Stimulated activated naive CD4-positive, alpha-beta T cell (primary cell): ENCODE measurements at regions not wholly inside any gene's neighbourhood (a gene's known extent, or its start where the extent isn't known, plus 50 kb on each side); places are given as distances from the start of the nearest gene placed in this dataset.

Source experiments
- DNase-seq, 6 experiments: peaks; one replicate each; lab custom pipeline; 2025; lab: John Stamatoyannopoulos, UW

GRCh38 chr4:96786306-96786705 is 946.4 kb downstream of the PDHA2 start:
- no peak for DNase-seq

- no peak for DNase-seq
Measured at GRCh38 chr4:96787766-96788165, 947.9 kb downstream of the PDHA2 start.

DNA sequence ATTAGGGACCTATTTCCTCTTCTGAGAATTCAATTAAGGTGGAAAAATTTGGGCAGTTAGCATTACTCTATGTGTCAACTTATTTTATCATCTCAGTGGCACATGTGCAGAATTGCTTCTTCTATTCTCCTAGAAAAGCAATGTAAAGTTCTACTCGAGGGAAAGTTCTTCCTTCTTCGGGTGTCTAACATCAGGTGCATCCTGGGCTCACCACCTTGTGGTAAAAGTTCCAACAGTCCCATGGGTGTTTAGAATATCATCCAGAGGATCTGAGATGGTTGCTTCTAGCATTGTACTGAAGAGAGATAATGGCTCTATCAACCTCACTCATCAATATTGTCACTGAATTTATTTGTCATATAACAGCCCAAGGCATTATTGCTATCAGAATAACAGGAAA is 969.7 kb downstream of the PDHA2 start:
- no peak for DNase-seq

DNA sequence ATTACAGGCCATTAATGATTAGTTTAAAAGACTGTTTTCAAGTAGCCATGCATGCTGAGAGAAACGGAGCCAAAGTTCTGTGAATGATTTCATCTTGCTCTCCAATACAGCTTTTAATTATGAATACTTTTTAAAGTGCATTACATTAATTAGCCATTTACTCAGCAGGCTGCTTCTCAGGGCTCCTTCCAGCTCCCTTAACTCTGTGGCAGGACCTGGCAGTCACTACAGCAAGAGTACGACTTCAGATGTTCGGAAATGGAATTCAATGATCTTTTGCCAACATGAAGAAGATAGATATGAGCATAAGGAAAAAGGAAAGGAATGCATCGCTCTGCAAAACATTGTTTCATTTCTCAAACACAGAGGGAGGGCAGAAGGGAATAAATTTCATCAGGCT is 987.2 kb downstream of the PDHA2 start:
- no peak for DNase-seq

DNA sequence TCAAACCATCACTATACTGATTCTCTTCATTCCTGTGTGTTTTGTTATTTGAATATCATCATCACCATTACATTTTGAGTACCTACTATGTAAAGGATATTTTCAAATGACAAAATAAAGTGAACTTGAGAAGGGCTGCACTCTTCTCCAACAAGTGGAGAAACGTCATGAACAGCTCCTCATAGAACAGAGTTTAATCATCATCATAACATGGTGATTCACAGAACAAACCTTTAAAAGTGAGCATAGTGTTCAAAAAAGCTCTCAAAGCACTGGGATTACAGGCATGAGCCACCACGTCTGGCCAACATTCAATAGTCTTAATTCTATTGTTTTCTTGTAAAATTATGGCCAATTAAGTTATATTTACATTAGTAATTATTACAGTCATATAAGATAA is 993.9 kb downstream of the PDHA2 start:
- DNase-seq = no peak

GRCh38 chr4:96835991-96836390 is 996.1 kb downstream of the PDHA2 start:
- DNase-seq = no peak

DNA sequence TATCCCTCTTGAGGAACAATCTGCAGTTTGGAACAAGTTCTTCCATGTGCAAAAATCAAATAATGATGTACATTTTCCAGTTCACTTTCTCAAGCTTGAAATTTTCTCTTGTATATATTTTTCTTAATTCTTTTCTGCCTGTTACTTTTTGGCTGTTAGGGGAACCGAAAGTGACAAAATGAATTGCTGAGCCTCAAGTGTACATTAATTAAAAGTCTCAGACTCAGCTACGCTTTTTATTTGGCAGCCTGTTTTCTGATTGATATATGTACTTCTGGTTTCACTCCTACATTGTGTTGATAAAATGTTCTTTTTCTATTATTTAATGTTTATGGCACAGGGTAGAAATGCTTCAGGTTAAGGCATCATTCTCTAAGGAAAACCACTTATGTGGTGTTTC is 999.5 kb downstream of the PDHA2 start:
- DNase-seq = no peak

DNA sequence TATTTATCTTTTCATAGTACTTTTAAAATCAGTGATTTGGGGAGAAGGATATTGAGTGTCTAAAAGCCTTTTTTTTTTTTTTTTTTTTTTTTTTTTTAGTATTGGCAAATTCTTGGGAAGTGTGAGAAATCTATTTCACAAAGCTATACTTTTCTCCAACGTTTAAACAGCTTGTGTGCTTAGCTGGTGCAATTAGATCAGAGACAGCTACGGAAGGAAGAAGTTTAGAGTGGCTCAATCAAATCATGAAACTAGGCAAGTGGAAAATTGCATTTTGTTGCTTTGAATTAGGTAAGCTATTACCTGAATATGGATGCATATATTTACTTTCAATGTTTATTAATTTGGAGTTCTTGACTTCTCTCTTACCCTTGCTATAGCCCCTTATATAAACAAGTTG is 1001.9 kb downstream of the PDHA2 start:
- DNase-seq = no peak

DNA sequence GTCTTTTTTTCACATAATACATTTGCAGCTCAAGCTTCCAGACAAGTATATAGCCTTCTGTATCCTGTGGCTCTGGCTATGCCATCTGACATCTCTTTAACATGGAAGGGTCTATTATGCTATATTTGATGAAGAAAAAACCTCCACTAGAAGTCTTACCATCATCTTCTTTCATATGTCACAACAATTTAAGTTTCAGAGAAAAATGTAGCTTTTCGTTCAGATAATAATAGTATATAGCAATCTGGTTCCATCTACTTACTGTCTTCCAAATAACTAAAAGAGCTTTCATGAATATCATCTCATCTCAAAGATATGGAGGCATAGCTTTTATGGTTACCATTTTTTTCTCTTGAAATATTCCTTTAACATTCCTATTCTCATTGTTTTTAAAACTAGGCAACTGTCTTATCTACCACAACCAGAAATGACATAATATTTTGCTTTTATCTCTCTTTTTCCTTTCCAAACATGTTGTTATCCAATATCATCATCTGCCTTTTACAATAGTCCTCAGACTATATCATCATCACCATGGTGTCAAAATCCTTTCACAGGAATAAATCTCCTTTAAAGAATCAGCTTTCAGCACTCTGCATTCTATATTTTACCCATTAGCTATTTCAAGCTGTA is 1005.1 kb downstream of the PDHA2 start:
- DNase-seq = no peak

- DNase-seq = no peak
Measured at GRCh38 chr4:96845819-96846218, 1005.9 kb downstream of the PDHA2 start.

DNA sequence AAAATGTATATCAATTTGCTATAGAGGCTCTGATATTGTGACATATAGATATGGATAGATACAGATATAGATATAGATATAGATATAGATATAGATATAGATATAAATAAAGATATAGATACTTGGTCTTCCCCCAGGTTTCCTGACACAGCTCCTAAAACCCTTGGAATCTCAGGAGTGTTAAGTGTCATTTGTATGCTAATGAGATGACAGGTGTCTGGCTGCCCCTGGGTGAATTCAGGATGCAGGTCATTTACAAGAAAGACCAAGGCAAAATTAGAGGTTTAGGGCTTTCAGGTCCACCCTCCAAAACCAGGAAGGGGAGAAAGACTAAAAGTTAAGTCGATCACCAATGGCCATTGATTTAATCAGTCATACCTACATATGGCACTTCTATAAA is 1034.8 kb downstream of the PDHA2 start:
- no peak for DNase-seq

DNA sequence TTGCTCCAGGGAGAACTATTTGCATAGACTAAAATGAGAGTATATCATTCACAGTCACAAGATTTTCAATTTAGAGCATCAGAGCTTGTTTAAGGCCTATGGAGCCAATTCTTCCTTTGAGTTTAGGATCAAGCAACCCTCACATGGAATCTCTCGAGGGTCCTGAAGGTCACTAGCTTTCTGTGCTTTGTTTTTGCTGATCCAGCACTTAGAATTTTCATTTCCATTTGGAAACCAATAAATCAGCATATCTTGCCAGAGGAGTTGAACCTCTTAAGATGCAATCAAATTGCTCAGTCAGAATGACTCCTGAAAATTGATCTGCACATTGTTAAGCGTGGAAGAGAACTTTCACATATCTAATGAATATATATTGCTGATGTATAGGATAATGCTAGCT is 1039.6 kb downstream of the PDHA2 start:
- DNase-seq = no peak

DNA sequence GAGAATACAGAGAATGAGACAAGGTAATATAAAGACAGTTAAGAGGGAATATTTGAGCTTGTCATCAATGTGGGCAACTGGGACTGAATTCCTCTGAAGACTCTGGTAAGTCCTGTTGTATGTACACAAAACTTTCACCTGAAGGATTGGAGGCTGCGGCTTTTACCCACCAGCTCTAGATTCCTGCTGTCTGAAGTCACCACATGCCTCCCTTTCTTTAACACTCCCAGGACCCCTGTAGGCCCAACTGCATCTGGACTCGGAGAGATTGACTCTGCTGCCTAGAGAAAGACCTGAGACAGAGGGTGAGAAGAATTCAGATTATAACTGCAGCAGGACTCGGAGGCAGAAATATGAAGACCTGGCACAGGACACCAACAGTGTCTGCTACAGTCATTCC is 1048.0 kb downstream of the PDHA2 start:
- no peak for DNase-seq

- DNase-seq = no peak
Measured at GRCh38 chr4:96894621-96895020, 1054.7 kb downstream of the PDHA2 start.

GRCh38 chr4:96895826-96896225 is 1055.9 kb downstream of the PDHA2 start:
- no peak for DNase-seq

DNA sequence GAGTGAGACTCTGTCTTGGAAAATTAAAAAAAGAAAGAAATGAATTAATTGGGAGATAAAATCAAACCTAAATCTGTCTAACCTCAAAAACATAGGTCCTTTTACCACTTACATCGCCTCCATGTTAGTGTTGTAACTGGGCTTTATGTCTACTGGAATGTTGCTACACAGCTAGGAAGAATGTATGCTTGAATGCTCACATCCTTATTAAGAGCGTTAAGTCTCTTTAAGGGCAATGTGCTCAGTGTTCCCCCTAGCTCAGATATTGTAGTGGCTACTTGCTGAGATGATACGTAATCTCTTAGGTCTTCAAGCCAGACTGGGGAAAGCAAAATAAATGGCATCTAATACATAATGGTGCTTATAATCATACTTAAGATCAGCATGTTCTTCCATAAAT is 1072.8 kb downstream of the PDHA2 start:
- DNase-seq = no peak

DNA sequence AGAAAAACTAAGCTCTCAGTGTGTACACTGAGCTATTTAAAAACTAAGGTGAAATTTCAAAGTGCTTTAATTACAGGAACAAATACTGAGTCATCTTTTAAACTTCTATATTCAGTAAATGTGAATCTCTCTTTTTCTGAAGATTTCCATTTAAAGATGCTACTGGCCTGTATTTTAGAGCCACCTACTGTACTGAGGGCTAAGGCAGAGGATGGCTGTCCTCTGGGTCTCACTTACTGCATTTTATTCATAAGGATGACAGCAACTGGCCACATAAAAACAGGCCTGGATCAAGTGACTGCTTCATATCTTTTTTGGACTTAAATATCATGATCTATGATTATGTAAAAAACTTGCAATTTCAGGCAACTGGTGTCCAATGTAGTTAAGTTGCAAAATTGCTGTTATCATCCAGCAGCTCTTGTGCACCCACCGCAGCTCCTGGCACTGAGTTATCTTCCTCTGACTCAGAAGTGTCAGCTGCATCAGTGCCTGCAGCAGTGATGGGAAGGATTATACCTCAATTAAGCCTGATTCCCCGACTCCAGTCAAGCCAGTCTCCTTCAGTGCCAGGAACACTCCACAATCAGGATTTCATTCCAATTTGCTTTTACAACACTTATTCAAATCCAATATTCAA is 1073.7 kb downstream of the PDHA2 start:
- DNase-seq = no peak

DNA sequence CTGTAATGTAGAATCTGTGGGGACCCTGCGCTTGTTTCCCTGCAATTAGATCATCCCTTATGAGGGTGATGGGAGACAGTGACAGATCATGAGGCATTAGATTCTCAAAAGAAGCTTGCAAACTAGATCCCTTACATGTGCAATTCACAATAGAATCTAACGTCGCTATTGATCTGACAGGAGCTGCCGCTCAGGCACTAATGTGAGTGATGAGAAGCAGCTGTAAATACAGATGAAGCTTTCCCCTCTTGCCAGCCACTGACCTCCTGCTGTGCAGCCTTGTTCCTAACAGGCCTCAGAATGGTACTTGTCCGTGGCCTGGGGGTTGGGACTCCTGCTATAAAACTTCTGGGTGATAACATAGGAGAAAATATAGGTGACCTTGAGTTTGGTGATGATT is 1076.8 kb downstream of the PDHA2 start:
- DNase-seq = no peak

GRCh38 chr4:96936886-96937285 is 1097.0 kb downstream of the PDHA2 start:
- no peak for DNase-seq

GRCh38 chr4:96946552-96946951 is 1106.7 kb downstream of the PDHA2 start:
- no peak for DNase-seq

DNA sequence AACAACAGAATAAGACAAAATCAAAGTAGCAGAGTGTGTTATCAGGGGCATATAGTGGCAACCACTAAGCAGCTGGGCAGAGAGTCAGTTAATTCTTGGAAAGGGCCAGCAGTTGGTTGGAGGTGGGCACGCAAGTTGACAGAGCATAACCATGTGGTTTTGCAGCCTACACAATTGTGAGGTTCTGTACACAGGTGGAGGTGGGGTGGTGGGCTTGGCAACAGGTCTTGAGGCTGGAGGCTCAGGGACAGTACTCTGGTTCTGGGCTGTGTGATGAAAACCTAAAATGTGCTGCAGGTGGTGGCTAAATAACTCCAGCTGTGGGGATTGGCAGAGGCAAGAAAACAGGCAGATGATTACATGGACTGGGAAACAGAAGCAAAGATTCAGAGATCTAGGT is 1112.7 kb downstream of the PDHA2 start:
- no peak for DNase-seq

DNA sequence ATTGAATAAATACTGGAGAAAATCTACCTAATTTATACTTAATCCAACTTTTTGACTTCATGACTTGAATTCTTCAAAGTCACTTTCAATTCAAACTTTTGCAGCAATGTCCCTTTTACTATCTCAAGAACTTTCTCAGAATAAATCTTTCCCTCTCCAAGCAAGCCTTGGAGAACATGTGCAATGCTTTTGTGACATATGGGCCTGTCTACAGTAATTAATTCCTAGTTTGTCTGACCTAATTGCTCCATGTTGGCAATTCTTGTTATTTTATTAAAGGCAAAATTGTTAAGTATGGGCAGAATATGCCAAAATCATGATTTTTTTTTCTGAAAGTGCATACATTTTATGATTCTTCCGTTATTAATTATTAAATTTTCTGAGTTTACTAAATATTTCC is 1115.3 kb downstream of the PDHA2 start:
- DNase-seq = no peak

- DNase-seq = no peak
Measured at GRCh38 chr4:96955691-96956090, 1115.8 kb downstream of the PDHA2 start.

DNA sequence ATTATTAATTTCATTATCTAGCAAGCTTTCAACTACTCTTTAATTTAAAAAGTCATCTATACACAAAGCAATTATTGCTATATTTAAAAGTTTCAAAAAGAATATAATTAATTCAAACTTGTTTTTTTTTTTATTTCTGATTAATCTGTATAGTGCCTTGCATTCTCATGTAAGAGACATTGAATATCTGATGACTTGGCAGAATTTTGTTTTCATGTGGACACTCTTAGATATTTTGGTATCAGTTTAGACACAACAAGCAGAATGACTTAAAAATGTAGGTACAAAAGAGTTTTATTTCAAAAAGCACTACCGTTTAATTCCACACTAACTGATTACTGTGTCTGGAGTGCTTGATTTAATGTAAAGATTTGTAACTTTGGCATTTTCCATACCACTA is 1129.6 kb downstream of the PDHA2 start:
- no peak for DNase-seq
